HG03442 (cell line): ENCODE measurements at regions not wholly inside any gene's neighbourhood (a gene's known extent, or its start where the extent isn't known, plus 50 kb on each side); places are given as distances from the start of the nearest gene placed in this dataset.
"Not testable (repeated sequence)": the region's sequence is repeated elsewhere in the genome, so short reads cannot be mapped to it uniquely, and the experiment has no call there.

Source experiments
- ATAC-seq: cut with Tn5 transposase; IDR thresholded peaks from one replicate; pipeline ENCODE4 v1.9.1; 2021; ENCODE audit warnings: mild to moderate bottlenecking, moderate library complexity; ENCODE audit not compliant: unreplicated experiment

DNA sequence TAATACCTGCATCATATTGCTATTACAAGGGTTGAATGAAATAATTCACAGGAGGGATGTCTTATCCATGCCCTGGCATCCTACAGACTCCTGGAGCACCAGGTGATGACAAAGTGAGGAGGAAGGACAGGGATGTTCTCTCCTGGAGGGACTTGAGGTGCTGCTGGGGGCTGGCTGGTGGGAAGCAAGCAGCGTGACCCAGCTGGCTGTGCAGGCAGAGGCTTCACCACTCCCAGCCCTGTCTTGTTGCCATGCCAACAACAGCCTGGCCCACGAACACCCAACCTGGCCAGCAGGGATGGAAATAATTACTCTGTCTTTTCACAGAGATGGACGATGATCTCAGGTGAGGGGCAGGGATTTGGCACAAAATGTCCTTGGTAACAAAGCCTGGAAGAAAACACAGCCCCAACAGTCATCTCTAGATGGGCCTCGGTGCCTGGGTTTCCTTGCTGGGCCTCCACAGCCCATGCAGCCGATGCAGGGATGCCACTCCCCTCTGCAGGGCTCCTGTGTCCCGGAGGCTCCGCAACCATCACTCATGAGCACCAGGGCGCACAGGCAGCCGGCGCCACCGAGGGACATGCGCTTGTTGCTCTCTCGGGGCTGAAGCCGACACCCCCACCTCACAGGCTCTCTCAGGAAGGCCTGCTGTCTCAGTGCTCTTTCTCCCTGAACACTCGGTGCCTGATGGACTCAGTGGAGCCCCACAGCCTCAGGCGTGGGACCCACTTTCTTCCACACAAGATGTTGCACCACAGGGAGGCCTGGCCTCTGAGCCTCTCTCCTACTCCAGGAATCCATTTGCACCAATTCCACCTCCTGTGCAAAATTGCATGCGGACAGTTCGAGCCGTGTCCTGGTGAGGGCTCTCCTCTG lies 205.9 kb downstream of the LAT start:
- ATAC-seq: not testable (repeated sequence)

DNA sequence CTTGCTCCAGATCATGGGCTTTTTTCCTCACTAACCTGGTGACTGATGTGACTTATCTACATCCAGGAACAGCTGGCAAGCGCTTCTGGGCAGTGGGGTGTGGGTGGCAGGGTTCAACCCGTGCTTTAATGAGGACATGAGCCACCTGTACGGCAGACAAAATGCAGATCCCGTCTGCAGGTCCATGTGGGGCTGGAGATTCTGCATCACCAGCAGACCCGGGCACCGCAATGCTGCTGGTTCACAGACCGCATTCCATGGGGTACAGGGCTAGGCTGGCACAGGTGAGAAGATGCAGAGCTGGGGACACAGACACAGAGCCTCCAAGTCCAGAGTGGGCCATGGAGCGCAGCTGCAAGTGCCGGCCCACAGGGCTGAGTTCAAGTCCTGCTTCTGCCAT lies 204.0 kb downstream of the LAT start:
- ATAC-seq: not testable (repeated sequence)

DNA sequence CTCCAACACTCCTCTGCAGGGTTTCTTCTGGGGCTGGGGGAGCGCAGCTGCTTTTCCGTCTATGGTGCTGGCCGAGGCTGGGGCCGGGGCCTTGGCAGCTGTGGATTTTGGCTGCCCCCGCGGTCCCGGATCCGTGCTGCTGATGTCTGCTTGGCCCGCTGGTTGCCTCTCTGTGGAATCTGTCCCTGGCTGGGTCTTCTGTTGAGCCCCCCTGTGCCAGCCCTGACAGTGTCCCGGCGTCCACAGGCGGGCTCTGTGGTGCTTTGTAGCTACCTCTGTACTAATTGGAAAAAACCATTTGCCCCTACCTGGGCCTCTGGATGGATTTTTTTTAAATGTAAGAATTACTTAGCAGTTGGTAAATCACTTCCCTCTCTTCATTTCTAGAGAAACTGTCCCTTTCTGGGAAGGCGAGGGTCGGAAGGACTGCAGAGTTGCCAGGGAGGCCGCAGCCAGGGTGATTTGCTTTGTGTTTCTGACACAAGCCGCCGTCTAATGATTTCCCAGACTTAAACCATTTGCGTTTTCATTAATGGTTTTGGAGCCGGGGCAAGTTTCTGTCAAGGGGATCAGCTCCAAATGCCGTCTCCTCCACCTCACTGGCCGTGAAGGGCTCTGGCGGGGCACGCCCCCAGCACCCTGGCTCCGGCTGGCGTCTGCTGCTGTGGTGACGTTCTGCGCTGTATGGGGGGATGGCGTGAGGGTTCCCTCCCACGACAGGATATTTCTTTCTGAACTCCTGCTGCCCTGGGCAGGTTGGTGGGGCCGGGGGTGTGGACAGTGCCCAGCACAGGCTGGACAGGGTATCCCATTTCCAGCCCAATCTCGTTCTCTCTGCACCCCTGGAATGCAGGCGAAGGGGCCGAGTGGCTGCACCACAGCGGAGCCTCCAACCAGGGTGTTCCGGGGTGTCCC lies 201.7 kb downstream of the LAT start:
- not testable (repeated sequence) for ATAC-seq

DNA sequence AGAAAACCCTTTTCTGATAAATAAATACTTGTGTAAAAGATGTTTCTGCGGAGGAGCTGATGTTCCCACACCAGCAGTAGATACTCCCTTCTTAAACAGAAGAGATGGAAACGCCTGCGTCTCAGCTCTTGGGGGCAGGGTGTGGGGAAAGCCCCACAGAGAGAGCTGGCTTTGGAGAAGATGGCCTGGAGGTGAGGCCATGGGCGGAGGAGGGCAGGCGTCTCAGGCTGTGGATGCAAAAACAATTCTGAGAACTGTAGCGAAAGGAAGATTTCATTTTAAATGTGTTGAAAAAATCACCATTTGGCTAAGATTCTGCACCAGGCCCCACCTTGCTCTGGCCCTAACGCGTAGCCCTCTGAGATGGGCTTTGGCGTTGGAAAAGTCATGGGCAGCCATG lies 201.0 kb downstream of the LAT start:
- not testable (repeated sequence) for ATAC-seq

DNA sequence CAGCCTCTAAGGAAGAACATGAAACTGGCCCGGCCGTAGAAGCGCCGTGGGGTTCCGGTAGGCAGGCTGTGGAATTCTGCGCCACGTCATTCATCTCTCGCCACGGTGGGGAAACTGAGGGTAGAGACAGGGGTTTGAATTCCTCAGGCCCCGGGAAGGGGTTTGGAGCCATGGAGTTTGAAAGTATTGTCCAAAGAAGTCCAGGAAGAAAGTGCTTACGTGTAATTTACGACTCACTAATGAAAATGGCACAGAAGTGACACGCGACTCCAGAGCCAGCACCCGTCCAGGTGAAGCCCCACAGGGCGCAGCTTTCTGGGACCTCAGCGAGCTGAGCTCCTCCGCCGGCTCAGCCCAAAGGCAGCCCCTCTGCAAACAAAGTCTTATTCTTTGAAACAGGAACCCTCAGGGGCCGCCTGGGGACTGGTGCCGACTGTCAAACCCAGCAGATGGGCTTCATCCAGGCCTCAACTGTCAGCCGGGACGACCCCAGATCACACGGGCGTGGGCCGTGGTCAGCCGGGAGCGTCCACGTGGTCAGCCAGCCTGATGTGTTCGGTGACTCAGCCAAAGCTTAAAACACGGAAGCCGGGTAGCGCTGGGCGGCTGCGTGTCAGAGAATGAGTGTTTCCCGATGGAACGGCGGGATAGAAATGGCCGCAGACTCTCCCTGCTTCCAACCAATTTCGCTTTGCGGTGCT lies 200.0 kb downstream of the LAT start:
- not testable (repeated sequence) for ATAC-seq

DNA sequence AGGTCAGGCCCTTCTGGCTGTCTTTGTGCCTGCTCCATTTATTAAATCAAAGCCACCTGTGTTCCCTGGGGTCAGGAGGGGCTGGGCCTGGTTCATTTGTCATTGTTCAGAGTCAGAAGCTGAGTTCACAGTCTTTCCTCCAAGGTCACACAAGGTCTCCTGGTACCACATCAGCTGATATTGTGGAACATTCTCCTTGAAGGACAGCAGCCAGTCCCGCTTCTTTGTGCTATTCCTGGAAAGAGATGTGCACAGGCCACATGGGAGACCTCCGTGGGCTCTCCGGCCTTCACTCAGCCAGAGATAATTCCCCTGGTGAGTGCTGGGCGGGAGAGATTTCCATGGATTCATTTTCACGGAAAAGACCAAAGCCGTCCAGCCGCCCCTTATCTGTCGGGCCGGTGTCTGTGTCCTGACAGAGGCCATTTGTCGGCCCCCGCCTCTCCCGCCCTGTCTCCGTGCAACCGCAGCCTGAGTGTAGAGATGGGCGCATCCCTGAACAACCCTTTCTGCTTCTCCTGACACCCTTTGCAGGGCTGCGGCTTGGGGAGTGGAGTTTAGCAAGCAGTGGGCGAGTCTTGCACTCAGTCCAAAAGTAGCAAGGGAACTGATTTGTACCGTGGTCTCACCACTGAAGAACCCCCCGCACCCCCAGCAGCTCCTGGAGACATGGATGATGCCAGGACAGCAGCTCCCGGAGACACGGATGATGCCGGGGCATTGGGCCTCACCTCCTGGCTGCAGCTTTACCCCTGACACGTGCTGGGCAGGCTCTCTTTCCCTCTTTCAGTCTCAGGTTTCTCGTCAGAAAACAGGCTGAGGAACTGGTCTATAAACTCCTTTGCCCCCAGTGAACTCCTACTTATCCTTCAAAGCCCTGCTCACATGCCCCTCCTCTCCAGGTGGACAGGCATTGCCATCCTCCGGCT lies 198.4 kb downstream of the LAT start:
- ATAC-seq: not testable (repeated sequence)

DNA sequence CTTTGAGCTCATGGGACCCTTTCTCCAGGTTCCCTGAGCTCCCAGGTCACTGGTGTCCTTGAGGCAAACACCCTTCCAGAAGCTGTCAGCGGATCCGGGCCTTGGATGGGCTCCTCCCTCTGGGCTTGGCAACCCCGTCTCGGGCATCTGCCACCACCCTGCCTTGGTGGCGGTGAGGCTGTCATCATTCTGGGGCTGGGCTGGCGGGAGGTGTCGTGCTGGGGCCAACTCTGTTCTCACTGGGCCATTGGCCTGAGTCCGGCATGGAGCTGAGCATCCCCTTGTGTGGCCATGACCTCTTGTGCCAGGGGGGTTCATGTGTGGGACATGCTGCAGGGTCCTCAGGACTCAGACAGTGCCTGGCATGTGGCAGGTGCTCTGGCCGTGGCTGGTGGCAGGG lies 197.6 kb downstream of the LAT start:
- no peak for ATAC-seq

DNA sequence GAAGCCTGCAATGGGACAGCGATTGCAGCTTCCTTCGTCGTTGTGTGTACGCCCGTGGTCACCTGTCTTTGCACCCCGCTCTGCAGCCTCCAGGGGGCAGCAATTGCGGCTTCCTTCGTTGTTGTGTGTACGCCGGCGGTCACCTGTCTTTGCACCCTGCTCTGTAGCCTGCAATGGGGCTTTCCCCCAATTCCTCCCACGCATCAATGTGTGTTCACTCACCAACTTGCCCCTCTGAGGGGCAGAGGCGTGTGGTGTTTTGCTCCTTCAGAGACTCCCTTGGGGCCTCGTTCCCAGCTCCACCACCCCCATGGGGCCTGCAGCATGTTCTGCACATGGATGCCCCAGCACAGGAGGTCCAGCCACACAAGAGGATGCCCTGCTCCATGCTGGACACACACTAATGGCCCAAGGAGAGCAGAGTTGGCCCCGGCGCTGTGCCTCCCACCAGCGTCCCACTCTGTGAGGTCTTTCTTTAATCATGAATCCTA lies 197.1 kb downstream of the LAT start:
- ATAC-seq: not testable (repeated sequence)

DNA sequence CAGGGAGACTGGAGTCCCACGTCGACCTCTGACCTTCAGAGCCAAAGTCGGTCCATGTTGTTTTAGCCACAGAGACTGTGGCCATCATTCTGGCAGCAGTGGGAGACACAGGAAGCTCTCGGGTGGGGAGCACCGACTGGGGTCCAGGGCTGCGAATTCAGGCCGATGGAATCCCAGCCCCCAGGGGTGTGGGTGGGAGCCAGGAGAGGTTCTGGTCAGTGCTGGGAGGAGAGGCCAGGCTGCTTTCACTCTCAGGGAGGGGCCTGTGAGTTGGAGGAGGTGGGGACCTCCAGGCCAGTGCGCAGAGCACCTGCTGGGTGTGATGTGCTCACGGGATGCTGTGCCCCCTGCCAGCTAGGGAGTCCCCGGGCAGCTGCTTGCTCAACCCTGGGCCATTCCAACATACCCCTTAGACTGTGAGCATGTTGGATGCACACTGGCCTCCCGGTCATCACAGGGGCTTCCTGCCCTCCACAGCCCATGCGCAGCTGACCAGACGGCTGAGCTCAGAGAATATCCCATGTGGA lies 196.5 kb downstream of the LAT start:
- not testable (repeated sequence) for ATAC-seq

DNA sequence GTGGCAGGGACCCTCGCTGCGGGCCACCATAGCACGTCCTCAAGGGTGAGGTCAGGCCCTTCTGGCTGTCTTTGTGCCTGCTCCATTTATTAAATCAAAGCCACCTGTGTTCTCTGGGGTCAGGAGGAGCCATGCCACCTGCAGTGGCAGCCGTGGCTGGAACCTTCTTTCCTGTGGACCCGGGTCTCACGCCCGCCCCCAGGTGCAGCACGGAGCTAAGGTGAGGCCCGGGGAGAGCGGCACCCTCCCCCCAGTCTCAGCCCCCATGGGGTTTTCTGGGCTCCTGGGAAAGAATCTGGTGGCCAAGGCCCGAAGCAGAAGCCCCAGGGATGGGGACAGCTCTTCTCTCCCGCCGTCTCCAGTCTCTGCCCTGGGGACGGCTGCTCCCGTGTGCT lies 195.4 kb downstream of the LAT start:
- ATAC-seq: not testable (repeated sequence)

DNA sequence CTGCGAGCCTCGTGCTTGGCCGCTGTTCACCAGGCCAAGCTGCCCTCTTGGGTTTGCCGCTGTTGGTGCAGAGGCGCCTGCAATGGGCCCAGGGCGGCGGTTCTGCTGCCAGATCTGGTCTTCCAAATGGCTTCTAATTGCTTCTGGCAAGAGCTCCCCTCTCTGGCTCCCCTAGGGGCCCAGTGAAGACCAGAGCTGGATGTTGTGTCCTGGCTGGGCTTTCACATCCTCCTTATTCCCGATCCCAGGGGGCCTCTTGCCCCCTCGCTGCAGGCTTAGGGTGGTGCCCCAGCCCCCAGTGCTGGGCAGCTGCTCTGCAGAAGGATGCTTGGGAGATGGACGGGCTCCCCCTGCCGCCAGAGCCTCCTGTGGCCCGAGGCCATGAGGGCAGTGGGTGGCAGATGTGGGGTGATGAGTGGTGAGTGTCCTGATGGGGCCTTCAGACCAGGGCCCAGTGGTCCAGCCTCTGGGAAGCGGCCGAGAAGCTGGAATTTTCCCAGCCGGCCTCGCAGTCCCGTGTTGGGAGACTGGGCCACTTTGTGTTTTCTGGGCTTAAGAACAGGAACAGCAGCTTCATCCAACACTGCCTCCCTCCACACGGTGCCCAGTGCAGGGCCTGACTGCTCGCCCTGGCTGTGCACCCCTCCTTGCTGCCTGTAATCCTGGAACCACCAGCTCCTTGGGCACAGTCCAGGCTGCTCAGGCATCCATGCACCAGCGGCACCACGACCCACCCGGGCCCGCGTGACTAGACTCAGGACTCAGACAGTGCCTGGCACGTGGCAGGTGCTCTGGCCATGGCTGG lies 194.8 kb downstream of the LAT start:
- not testable (repeated sequence) for ATAC-seq

DNA sequence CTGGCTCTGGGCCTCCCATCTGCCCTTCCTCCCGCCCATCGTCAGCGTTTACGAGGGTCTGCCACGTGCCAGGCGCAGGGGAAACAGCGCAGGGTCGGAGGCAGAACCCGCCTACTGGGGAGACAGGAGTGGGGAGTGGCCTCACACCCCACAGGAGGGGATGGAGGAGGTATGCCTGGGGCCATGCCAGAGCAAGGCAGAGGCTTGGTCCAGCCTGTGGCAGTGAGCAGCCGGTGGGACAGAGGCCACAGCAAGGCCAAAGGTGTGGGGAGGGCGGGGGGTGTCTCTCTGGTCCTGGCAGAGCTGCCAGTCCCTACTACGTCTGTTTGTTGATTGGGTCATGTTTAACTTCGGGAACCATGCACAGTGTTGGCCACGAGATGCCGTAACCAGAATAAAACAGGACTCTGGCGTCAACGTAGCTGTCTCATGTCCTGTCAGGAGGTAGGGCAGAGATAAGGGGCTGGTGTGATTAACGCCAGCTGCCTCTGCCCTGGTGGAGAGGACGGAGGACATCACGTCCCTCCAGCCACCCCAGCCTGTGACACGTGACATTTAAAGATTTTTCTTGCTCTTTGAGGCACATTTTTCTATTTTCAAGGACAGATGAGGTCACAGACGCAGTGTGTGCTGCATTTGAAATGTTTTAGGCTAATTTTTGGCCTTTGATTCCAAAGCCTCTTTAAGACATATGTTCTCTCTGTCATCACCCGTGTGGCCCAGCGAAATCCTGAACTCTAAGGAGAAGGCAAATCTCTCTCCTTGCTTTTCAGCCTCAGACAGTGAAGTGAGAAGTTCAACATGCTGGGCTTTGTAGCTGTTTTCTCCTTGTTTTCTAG lies 193.3 kb downstream of the LAT start:
- not testable (repeated sequence) for ATAC-seq

DNA sequence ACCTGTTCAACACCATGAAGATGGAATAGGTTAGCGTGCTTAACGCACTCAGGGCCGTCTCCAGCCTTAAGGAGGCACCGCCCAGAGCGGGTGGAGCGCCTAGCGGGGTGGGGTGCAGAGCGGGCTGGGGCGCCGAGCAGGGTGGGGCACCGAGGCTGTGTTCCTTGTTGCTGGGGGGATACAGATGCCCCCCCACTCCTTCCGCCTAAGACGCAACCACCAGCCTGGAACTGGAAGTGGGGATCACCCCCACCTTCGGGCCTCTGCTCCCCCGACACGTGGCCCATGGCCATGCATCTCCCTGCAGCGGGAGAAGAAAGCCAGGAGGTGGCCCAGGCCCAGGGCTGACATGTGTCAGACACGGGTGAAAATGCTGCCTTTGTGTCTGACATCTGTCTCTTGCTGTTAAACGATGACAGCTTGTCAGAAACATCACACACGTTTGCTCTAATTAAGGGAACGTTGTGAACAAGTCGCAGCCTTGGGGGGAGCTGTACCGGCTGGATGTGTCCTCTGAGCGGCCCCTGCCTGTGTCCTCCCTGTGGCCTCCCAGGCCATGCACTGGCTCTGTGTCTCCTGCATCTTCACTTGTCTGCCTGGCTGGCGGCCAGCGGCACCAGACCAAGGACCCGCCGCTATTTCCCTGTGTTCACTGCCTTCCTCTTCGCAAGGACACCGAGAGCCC lies 192.5 kb downstream of the LAT start:
- ATAC-seq: not testable (repeated sequence)

DNA sequence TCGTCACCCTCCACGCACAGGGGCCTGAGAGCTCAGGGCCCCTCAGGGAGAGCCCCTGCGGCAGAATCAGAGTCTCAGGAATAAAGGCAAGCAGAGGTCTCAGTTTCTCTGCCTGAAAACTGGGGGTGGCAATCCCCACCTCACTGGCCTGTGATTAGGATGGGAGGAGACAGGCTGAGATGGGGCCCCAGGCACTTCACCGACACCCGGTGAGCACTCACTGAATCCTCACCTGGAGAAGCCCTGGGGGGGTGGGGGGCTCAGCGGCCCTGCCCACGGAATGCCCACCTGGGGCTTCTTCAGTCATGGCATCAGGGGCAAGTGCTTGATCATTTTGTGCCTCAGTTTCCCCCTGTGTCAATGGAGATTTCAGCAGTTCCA lies 192.0 kb downstream of the LAT start:
- not testable (repeated sequence) for ATAC-seq

DNA sequence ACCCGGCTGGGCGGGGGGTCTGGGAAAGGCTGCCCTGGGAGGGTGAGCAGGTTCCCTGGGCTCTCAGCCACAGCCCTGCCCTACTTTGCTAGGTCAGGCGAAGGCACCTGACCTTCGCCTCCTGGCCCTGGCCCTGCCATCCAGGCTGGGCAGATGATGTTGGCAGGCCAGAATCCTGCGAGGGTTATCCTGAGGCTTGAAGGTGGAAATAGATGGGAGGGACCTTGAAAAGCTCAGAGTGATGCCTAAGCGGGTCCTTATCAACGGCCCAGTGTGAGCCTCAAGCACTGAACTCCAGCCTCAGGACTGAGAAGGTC lies 191.3 kb downstream of the LAT start:
- ATAC-seq: not testable (repeated sequence)

DNA sequence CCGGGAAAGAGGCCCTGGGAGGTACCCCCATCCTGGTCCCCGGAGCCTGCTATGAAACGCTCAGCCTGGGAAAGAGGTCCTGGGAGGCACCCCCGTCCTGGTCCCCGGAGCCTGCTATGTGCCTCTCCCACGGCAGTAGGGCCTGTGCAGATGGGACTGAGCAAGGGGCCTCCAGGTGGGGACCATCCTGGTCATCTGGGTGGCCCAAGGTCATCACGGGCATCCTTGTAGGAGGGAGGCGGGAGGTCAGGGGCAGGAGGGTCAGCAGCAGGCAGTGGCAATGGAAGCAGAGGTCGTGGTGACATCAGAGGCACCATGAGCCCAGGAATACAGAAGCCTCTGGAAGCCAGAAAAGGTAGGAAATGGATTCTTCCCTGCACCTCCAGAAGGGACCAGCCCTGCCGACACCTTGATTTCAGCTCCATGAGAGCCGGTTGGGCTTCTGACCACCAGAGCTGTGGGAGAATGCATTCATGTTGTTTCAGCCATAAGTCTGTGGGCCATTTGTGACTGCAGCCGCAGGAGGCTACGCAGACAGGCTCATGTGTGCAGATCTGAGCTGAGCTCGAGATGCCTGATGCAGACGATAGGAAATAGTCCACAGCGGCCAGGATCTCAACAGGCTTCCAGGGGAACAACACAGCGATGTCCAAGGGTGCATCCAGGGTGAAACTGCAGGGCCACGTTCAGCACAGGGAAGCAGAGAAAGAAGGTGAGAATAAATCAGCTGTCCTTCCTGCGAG lies 190.7 kb downstream of the LAT start:
- ATAC-seq: not testable (repeated sequence)
